Amygdala (tissue), 56 donors: ENCODE measurements at regions not wholly inside any gene's neighbourhood (a gene's known extent, or its start where the extent isn't known, plus 50 kb on each side); places are given as distances from the start of the nearest gene placed in this dataset.
"Not testable (repeated sequence)": the region's sequence is repeated elsewhere in the genome, so short reads cannot be mapped to it uniquely, and the experiment has no call there.

ENCODE experiments used
- DNase-seq, 56 donors: peaks; one replicate each; lab custom pipeline; 2025; lab: John Stamatoyannopoulos, UW

DNA sequence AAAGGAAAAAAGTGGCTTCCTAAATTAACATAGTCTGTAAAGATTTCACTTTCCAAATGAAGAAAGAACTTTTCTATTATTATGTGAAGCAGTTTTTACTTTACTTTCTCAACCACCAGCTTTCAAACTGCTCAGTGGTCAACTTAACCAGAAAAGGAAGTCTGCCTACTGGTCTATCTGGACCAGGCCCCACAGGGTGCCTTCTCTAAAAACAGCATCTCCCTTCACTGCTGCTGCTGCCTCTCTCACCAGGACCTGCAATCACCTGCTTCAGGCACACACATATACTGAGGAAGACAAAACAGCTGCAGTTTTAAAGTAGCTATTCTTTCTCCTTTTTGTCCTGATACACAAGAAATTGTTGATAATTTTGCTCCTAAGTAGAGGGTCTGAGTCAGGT lies 221.3 kb upstream of the DCC start:
- DNase-seq, result no peak

- DNase-seq, result no peak
Measured at GRCh38 chr18:52130624-52131301, 209.2 kb upstream of the DCC start.

GRCh38 chr18:52131845-52132244 lies 208.2 kb upstream of the DCC start:
- no peak for DNase-seq

DNA sequence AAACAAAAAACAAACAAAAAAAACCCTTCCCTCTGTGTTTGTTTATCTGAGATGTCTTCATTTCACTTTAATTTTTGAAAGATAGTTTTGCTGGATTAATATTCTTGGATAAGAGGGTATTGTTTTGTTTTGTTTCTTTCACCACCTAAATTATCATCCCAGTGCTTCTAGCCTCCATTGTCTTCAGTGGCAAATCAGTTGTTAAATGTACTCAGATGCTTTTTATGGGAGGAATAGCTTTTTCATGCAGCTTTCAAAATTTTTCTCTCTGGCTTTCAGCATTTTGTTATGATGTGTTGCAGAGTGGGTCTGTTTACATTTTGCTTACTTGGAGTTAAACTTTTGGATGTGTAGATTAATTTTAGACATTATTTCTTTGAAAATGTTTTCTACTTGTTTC lies 203.5 kb upstream of the DCC start:
- no peak for DNase-seq

- DNase-seq, result no peak
Measured at GRCh38 chr18:52140986-52141385, 199.0 kb upstream of the DCC start.

DNA sequence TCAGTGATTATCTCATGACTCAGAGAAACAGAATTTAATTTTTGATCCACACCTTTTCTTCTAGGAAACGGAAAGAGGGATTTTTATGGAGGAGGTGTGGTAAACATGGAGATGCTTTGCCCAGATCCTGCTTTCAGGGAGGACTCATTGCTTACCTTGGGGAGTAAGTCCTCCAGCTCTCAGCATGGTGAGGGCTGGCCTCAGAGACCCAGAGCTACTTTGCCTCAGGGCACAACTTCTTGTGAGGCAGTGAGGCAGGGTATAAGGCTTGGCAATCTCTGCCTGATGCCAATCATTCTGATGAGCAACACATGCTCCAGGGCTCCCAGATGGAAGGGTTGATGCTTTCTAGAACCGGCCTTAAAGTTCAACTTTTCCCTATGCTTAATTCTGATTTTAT lies 189.9 kb upstream of the DCC start:
- DNase-seq, result no peak

- DNase-seq, result no peak
Measured at GRCh38 chr18:52152036-52152435, 188.0 kb upstream of the DCC start.

DNA sequence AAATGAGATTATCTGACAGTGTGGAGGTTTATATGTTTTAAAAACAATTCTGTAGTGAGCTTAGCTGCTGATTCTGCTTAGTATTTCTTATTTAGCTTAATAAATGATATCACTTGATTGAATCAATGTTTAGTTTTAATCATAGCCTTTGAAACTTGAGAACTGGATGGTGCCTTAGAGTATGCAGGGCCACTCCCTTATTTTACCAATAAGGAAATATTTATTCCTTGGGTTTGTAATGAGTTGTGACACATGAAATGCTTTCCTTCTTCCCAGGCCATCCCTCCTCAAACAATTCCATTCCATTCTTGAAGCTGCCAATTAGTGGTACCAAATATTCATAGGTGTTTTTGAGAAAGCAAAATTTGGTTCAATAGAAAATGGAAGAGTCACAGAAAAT lies 183.8 kb upstream of the DCC start:
- no peak for DNase-seq

DNA sequence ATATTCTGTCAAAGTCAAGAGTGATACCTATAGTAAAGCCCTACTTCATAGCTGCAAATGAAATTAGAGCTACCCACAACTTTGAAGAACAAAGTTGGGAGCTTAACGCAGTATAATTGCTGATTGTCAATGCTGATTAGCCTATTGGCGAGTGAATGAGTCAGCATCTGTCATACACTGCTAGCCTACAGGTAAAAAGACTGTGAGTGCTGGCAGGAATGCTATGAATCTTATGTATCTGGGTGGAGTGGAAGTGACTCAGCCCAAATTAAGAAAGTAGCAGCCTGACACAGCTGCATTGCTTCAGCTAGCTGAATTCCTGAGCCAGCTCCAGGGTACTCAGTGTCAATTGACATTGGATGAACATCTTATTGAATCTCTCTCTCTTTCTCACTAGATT lies 179.4 kb upstream of the DCC start:
- DNase-seq, result no peak

DNA sequence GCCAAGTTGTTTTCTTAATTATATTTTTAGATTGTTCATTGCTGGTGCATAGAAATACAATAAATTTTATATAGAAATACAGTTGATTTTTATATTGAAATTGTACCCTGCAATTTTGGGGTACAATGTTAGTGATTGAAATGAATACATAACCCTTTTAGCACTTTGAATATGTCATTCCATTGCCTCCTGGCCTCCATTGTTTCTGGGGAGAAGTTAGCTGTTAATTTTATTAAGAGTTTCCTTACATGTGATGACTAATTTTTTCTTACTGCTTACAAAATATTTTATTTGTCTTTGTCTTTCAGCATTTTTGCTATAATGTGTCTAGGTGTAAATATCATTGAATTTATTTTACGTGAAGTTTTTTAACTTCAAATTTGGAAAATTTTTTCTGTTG lies 176.5 kb upstream of the DCC start:
- no peak for DNase-seq

DNA sequence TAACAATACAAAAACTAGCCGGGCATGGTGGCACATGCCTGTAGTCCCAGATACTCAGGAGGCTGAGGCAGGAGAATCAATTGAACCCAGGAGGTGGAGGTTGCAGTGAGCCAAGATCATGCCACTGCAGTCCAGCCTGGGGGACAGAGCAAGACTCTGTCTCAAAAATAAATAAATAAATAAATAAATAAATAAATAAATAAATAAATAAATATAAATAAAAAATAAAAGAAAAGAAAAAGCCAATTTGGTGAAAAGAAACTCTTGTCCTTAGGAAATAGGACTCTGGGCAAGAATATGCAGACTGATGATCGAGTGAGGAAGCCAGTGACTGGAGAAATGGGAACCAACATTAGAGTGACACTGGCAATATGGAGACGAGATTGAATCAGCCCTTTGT lies 171.9 kb upstream of the DCC start:
- DNase-seq, result not testable (repeated sequence)

DNA sequence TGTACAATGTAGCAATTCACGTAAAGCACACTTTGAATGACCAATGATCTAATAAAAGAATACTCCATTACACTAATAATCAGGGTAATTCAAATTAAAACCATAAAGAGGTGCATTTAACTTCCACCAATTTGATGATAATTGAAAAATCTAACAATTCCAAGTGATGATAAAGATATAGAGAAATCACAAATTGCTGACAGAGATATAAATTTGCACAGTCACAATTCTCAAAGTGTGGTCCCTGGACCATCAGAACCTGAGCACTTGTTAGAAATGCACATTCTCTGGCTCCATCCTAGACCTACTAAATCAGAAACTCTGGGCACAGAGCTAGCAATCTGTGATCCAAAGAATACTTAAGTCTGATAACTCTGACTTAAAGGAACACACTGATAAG lies 165.8 kb upstream of the DCC start:
- DNase-seq, result no peak

DNA sequence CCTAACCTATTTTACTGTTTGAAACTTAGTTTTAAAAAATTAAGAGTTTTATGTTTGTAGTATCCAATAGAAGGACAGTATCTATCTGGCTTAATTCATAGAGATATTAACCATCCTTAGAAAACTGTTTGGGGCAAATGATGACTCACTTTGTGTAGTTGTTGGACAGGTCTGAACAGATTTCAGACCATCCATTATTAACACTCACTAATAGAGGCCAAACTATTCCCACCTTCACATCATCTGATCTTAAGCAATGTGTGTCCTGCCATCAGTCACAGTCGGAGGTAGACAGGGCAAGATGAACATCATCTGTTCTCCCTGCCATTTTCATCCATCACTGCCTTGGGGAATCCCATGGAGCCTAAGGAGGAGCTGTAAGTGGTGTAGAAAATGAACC lies 164.6 kb upstream of the DCC start:
- DNase-seq, result no peak

DNA sequence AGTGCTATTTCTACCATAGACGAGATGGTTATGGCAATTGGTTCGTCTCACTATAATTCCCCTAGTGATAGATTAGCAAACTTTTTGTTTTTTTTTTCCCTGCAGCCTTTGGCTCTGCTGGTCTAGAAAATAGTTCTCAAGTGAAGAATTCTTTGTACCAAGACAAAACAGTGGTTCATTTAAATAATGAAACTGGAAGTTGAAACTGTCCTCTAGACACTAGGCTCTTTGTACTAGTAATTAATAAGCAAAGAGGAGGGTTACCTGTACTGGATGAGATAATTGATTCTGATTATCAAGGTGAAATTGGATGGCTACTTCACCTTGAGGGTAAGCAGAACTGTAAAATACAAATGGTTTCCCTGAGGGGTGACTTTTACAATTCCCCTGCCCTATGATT lies 156.9 kb upstream of the DCC start:
- DNase-seq, result no peak

- DNase-seq, result no peak
Measured at GRCh38 chr18:52190195-52190594, 149.8 kb upstream of the DCC start.

GRCh38 chr18:52190631-52191030 lies 149.4 kb upstream of the DCC start:
- DNase-seq, result no peak

GRCh38 chr18:52200406-52200805 lies 139.6 kb upstream of the DCC start:
- DNase-seq, result no peak

- DNase-seq, result no peak
Measured at GRCh38 chr18:52200921-52201663, 138.9 kb upstream of the DCC start.

DNA sequence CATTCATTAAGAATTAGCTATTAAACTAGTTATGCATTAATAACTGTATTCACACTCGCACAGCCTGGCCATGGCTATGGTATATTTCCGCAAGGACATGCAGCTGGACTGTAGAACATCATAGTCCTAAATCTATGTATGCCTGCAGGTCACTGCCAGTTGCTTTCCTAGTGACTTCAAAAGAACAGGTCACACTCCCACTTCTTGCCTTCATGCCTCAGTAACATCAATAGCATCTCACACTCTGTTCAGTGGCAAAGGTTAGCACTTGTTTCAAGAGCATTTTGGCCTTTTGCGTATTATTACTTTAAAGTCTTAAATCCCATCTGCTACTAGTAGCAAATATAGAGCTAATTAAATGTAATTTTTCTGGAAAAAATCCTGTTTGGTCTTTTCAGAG lies 131.4 kb upstream of the DCC start:
- no peak for DNase-seq

DNA sequence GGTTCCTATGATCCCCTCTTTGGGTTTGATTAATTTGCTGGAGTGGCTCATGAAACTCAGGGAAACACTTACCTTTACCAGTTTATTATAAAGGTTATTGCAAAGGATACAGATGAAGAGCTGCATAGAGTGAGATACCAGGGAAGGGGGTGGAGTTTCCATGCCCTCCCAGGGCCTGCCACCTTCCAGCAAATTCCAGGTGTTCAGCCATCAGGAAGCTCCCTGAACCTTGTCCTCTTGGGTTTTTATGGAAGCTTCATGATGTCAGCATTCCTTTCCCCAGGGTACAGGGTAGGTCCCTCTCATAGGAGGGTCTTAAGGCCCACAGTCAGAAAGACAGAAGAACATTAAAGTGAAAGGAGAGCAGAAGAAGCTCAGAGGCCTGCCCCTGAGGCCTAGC lies 123.9 kb upstream of the DCC start:
- no peak for DNase-seq

DNA sequence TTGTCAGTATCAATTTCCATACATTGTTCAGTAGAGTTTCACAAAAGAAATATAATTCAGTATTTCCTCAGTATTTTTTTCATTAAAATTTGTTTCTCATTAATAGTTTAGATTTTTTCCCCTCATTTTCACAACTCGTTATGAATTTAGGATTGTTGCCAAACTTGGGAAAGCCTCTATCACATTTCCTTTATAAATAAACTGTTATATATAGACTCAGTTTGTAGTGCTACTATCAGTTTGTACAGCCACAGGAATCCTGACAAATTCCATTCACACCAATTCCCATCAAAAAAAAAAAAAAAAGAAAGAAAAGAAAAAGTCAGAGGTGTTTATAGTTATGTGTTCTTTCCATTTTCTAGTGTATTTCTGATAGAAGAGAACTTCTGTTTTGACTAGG lies 123.3 kb upstream of the DCC start:
- no peak for DNase-seq

GRCh38 chr18:52219102-52219501 lies 120.9 kb upstream of the DCC start:
- DNase-seq, result no peak
